Fibroblast of skin of right biceps (primary cell): ENCODE measurements at regions not wholly inside any gene's neighbourhood (a gene's known extent, or its start where the extent isn't known, plus 50 kb on each side); places are given as distances from the start of the nearest gene placed in this dataset.
"Not testable (repeated sequence)": the region's sequence is repeated elsewhere in the genome, so short reads cannot be mapped to it uniquely, and the experiment has no call there.

Source experiments
- DNase-seq: peaks from one replicate; pipeline ENCODE4 v3.0.0-alpha.2; 2013

DNA sequence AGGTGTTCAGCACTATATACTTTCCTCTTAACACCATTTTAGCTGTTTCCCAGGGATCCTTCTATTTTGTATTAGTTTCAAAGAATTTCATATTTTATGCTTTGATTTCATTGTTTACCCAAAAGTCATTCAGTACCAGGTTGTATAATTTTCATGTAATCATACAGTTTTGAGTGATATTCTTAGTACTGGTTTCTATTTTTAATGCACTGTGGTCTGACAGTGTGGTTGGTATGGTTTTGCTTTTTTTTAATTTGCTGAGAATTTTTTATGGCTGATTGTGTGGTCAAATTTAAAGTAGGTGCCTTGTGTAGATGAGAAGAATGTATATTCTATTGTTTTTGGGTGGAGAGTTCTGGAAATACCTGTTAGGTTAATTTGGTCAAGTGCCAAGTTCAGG, 323.4 kb upstream of the EPHA6 start:
- DNase-seq, result no peak

DNA sequence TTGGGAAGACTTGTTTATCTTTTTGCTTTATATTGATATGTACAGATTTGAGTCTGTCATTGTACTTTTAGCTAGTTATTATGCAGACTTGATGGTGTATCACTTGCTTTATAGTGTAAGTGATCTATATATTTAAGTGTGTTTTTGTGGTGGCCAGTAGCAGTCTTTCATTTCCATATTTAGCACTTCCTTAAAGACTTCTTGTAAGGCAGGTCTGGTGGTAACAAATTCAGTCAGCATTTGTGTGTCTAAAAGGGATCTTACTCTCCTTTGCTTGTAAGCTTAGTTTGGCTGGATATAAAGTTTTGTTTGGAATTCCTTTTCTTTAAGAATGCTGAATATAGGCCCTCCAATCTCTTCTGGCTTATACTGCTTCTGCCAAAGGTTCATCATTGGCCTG, 322.5 kb upstream of the EPHA6 start:
- DNase-seq, result no peak

DNA sequence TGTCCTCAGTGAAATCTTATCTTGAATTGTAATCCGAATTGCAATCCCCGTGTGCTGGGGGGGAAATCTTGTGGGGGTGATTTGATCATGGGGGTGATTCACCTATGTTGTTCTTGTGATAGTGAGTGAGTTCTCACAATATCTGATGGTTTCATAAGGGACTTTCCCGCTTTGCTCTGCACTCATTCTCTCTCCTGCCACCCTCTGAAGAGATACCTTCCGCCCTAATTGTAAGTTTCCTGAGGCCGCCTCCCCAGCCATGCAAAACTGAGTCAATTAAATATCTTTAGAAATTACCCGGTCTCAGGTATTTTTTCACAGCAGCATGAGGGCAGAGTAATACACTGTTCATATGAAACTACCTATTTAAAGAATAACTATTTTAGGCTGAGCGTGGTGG, 304.1 kb upstream of the EPHA6 start:
- DNase-seq, result no peak

DNA sequence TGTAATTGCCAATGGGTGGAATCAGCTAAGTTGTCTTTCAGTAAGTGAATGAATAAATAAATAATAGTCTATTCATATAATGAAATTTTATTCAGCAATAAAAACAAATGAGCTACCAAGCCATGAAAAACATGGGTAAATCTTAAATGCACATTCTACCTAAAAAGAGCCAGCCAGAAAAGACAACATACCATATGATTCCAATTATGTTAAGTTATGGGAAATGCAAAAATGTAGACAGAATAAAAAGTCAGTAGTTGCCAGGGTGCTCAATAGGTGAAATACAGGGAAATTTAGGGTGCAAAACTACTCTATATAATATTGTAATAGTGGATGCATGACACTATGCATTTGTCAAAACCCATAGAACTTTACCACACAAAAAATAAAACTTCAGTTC, 277.2 kb upstream of the EPHA6 start:
- DNase-seq, result no peak

DNA sequence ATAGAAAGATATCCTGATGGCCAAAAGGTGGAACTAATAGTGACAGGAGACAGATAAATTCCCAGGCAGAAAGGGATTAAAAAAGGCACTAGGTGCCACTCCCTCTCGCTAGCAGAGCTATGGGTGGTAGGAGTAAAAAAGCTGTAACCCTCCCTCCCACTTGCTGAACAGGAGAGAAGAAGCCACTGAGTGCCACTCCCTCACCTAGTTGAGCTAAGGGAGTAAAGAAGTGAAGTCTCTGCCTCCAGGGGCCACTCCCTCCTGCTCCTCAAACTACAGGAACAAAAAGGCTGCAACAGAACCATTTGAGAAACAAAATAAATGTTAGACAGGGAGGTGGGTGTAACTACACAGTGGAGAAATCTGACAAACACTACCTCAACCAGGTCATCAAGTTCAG, 276.2 kb upstream of the EPHA6 start:
- no peak for DNase-seq

DNA sequence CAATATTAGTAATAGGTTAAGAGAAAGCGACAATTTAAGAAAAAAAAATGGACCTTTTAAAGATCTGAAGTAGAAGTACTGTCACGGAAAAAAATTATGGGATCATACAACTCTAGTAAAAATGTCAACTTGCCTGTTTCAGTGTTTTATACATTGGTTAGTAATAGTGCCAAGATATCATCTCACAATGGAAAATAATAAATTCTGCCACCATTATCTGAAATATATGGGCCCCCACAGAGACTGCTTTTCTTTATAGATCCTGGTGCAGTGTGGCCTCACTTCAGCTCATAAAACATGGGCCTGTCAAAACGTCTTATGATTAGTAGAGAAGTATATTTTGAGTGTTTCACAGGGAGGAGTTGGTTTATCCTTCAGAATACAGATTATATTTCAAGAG, 266.3 kb upstream of the EPHA6 start:
- DNase-seq, result no peak

DNA sequence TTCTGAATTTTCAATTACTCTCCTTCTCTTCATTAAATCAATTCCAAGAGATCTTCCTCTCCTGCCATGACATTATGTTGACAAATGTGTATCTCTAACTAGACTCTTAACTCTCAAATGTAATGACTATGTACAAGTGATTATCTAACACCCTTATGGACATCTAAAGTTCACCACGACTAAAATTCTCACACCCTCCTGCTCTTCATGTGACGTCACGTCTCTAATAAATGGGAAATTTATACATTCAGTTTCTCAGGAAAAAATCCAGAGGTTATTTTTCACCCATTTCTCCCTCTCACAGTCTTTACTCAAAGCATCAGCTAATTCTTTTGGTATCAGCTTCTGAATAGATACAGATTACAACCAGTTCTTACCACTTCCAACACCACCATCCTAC, 237.5 kb upstream of the EPHA6 start:
- no peak for DNase-seq

DNA sequence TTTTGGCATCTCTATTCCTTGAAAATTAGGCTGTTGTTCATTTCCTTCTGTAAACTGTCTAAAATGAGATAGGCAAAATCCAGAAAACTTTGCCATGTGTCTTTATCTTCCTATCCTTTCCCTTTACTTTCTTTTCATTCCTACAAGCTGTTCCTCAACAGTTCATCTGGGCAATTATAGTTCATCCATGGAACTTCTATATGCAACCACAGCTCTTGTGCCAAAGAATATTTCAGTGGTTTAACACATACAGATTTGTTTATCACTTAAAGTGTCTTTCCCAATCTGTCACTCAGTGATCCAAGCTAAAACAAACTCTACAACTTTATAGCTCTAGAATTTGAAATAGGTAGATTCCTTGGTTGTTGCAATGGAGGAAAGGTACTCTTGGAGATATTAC, 230.3 kb upstream of the EPHA6 start:
- DNase-seq, result no peak

DNA sequence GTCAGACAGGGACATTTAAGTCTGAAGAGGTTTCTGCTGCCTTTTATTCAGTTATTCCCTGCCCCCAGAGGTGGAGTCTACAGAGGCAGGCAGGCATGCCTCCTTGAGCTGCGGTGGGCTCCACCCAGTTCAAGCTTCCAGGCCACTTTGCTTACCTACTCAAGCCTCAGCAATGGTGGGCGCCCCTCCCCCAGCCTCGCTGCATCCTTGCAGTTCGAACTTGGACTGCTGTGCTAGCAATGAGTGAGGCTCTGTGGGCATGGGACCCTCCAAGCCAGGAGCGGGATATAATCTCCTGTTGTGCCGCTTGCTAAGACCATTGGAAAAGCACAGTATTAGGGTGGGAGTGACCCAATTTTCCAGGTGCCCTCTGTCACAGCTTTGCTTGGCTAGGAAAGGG, 207.5 kb upstream of the EPHA6 start:
- DNase-seq, result not testable (repeated sequence)

DNA sequence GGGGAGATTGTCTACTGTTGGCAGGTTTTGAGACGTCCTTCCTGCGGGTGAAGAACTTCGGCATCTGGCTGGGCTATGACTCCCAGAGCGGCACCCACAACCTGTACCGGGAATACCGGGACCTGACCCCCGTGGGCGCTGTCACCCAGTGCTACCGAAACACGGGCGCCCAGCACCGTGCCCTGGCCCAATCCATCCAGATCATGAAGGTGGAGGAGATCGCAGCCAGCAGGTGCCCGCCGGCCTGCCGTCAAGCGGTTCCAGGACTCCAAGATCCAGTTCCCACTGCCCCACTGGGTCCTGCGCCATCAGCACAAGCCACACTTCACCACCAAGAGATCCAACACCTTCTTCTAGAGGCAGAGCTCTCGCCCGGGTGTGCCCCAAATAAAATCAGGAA, 194.9 kb upstream of the EPHA6 start:
- no peak for DNase-seq

DNA sequence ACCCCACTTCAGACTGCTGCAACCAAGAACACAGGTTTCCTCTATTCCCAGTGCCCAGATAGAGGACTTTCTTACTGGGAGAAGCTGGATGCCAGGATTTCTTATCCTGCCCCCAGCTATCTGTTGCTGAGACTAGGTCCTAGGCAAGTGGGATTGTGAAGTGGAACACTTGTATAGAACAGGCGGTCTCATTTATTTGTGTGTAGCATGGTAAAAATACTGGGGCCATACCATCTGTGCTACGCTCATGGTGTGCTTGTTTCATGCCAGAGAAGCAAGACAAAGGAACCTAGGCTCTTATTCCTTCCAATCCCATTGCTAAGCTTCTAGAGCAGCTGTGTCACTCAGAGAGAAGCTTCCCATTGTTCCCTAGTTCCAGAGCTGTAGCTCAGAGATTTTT, 191.5 kb upstream of the EPHA6 start:
- DNase-seq, result no peak

DNA sequence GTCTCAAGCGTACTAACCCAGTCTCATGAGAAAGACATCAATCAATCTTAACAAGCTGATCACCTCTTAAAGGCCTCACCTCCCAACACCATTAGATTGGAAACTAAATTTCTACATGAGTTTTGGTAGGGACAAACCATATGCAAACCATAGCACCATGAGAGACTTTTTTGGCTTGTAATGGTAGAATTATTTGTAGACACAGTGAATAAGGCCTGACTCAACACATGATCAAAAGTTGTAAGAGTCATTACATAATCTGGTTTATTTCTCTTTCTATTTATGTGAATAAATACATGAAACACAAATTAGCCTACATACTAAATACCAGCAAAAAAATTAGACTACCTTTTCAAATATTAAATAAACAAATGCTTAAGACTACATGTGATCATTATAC, 183.3 kb upstream of the EPHA6 start:
- DNase-seq, result no peak

DNA sequence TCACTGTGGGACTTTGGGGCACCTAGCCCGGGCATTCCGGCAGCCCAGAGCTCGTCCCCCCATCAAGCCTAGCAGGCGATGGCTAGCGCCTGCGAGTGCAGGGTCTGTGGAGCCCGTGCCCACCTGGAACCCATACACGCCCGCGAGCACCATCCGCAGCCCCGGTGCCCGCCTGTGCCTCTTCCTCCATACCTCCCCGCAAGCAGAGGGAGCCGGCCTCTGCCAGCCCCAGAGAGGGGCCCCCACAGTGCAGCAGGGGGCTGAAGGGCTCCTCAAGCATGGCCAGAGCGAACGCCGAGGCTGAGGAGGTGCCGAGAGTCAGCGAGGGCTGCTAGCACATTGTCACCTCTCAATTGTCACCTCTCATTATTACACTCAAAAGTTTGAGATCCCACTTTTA, 167.8 kb upstream of the EPHA6 start:
- DNase-seq, result no peak

DNA sequence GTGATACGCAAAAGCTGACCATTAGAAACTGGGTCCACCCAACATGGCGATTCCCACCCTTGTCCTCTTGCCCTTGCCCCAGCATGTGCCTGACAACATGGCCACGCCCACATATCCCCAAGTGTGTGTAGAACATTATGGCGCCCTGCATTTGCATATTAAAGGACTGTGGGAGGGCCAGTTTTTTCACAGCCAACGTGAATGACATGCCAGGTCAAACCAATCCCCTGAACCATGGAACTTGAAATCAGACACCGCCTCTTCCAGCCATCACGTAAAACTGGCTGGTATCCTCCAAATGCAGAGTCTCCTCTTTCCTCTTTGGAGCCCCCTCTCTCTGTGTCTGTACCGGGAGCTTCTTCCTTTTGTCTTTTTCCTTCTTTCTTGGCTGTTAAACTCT, 156.7 kb upstream of the EPHA6 start:
- no peak for DNase-seq

DNA sequence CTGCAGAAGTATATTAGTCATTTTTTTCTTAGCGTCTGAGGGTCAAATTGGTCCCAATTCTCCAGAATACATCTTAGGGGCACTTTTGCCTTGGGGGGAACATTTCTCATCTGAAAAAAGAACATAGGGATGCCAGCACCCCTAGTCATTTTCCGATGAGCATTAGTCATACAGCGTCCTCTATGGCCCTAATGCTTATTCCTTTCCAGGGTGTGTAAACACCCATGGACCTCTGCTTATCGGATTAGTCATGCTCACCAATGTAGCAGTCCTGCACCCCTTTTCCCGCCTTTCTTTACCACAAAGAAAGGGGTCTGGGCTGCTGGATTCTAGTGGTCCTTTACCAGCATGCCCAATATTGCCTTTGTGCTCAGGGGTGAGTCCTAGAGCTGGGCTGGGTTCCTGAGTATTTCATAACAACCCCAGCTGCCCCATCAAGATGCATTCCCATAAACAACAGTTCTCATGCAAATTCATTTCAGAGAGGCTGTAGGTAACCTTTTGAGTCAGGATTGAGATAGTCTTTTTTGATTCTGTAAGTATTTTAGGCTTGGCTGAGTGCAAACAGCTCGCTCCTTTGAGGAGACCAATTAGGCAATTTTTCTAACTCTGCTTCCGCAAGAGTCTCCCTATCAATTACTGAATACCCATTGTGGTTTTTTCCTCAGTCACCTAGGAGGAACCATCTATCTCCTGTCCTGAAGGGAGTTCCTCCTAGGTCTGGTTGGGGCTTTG, 142.4 kb upstream of the EPHA6 start:
- not testable (repeated sequence) for DNase-seq

DNA sequence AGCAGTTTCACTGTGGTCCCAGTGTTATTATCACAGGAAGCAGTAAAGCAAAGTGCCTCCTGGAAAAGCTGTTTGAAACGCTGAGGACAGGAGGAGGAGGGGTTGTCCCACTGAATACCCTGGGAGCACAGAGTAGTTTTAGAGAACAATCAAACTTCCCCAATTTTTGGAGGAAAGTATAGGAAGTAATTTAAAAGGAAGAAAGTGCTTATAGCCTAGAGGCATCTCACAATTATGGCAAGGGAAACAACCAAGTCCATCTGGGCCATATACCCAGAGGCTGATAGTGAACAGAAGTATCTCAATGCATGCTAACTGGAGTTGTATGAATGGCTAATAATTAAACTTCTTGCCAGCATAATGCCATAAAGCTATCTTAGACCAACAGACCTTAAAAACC, 137.2 kb upstream of the EPHA6 start:
- DNase-seq, result no peak

DNA sequence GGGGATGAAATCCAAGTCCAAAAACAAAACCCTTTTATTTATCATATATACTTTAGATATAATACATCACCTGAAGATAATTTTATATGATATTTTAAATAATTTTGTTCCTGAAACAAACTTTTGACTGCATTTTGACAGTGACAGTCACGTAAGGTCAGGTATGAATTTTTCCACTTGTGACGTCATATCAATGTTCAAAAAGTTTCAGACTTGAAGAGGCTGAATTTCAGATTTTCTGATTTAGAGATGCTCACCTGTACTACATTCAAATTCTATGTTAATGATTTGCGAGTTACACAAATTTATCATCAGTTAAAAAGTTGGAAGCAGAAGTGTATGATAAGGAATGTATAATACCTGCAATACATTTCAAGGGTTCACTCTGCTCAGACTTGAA, 136.1 kb upstream of the EPHA6 start:
- DNase-seq, result no peak

DNA sequence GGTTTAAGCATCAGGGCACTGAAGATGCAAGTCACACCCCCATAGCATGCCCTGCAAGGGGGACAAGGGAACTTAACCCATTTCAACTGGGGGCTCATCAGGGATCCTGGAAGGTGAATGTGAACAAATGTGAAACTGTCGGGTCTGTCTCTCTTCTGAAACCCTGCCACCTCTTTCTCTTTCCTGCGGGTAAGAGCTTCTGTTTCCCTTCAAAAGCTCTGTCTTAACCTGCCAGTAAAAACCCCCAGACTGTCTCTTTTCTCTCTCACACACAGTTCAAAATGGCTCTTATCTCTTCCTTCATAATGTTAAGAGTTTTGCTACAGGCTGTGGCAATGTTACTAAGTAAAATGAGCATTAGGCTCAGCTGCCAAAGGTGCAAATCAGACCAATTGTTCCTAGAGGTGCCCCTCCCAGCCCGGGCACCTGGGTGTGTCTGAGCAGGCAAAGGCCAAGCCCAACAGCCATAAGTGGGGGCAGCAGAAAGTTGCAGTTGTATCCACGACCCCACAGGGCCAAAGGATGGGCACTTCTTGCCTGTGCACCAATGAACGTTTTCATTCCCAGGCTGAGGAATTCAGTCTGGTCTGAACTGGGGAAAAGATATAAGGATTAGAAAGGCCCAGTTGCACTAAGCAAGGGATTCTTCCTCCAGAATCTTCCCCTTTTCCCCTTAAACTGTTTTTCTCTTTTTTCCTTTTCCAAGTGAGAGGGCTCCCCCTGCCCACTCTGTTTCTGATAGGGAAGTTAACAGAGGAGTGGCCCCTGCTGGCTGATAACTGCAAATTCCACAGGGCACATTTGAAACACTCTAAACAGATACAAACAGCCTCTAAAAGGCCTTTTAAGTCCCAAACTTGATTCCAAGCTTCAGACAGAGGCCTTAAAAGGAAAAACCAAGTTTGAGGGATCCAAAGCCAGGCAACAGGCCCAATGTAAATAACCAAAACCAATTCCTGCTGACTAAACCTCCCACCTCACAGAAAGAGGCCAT, 113.8 kb upstream of the EPHA6 start:
- DNase-seq, result no peak

DNA sequence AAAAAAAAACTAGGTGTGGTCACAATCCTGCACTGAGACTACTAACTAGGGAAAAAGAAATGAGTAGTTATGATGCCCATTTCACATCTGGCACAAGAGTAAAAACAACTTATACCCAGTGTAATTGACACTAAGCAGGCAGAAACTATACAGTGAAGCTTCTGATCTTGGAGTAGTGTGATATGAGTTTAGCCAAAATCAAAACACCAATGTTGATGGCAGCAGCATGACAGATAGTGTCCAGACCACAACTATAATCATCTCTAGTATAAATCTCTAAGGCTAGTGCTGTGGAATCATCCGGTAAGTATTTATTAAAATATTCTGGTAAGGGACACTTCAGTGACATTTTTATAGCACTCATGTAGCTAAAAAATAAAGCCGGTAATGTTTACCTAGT, 108.5 kb upstream of the EPHA6 start:
- no peak for DNase-seq

DNA sequence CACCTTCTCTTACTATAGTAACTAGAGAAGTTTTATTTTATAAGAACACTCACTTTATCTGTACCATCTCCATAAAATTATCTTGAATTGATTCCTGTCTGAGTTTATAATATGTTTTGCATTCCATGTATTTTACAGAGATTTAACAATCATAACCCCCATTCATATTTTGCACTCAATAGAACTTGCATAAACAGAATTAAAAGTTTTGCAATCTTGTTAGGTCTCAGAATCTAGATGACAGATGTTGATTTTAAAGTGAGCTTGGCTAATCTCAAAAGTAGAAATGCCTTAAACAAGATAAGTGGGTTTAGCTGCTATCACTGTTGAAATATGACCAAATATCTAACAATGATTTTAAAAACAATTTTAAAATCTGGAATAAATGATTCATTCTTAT, 107.9 kb upstream of the EPHA6 start:
- no peak for DNase-seq

DNA sequence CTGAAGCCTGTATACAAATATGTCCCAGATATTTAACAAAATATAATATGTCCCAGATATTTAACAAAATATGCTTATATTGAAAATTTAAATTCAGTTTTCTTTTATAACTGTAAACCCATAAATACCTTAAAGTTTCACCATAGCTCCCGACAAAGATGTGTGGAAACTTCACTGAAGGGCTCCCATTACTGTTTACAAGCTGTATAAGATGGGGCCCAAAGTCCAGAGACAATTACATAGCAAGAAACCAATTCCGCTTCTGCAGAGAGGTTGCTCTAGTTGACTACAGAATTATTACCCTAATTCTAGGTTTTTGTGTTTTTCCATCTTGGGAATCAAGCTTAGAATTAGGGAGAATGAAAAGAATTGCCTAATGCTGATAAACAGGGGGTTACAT, 102.6 kb upstream of the EPHA6 start:
- no peak for DNase-seq

DNA sequence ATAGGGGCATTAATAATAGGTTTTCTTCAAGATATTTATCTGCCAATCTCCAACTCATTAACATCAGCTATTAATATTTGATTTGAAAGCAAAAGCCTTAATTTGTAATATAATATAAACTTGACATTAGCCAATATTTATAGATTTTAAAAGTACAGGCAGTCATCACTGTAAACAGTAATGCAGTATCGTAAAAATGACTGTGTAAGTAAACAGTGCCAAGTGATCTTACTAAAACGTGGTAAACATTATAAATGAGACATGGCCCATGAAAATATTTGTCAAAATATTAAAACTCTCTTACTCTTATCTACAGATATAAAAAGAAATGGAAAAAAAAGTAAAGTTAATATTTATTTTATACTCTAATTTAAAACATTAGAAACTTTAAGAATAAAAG, 101.6 kb upstream of the EPHA6 start:
- DNase-seq, result no peak

DNA sequence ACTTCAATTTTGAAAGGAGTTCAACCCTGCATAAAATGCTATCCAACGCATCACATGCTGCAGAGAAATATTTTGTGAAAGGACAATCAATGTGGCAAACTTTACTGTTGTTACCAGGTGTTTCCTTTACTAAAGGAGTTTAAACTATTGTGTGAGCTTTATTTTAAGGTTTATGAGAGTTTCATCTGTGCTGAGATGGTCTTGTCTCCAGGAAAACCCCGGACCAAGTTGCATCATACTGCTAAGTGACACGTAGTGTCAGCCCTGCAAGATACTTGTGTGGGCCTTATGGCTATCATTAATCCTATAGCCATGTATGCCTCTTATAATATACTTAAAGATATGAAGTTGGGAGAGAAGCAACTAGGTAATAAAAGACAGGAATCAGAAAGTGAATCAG, 94.5 kb upstream of the EPHA6 start:
- DNase-seq, result no peak

DNA sequence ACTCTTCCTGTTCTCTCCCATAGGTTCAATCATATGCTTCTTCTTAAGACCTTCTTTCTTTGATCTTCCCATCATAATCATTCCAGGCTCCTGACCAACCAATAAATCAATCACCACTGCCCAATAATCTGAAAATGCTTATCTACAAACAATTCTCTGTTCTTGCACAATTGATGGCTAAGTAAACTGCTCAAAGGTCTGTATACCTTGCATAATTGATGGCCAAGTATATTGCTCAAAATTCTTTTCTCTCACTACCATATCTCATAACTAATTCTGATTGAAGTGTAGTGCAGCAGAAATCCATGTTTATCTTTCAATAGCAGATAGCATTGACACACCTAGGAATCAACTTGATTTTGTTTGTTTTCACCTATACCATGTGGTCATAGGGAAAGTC, 83.4 kb upstream of the EPHA6 start:
- no peak for DNase-seq
